SK-N-MC (cell line): ENCODE measurements at regions not wholly inside any gene's neighbourhood (a gene's known extent, or its start where the extent isn't known, plus 50 kb on each side); places are given as distances from the start of the nearest gene placed in this dataset.

Source experiments
- EZH2 ChIP-seq: fragments of 200-600 bp; sonication (generic); IDR thresholded peaks from one replicate; pipeline ENCODE4 v1.6.1; 2017; ENCODE audit warnings: antibody characterized with exemption
- POLR2AphosphoS5 ChIP-seq: IDR thresholded peaks from 2 replicates; pipeline ENCODE4 v1.6.1; 2012; ENCODE audit warnings: mild to moderate bottlenecking, low read depth, low read length, borderline replicate concordance

GRCh38 chr12:75783093-75783877 is 248.3 kb downstream of the PHLDA1 start:
- TF ChIP-seq POLR2AphosphoS5 (no peak), EZH2 (no peak)
